HepG2 (cell line): ENCODE measurements at regions not wholly inside any gene's neighbourhood (a gene's known extent, or its start where the extent isn't known, plus 50 kb on each side); places are given as distances from the start of the nearest gene placed in this dataset.

Source experiments
- ATAC-seq: fragments of 200-7000 bp; cut with Tn5 transposase; 3 replicates; pipeline ENCODE4 v1.9.1; 2020; ENCODE audit warnings: mild to moderate bottlenecking, moderate library complexity
- BruUV-seq: library from RNA; stranded (reverse); fragments of 400-500 nt; replicated peaks from 2 replicates; lab custom pipeline; 2021; lab: Mats Ljungman, UMichigan
- CTCF ChIA-PET: fragments of 300-600 bp; formaldehyde crosslinking; extraction: SDS; loops from one replicate; lab custom pipeline; 2021; ENCODE audit warnings: low total read pairs, inconsistent platforms, low intra/inter-chr PET ratio; lab: Yijun Ruan, JAX
- POLR2A ChIA-PET: fragments of 350-600 bp; sonication (Branson Sonifier 250); formaldehyde crosslinking; loops from one replicate; lab custom pipeline; 2020; ENCODE audit warnings: antibody characterized with exemption, inconsistent platforms; lab: Yijun Ruan, JAX
- DNase-seq: peaks from one replicate; pipeline ENCODE4 v3.0.0-alpha.2; 2015; ENCODE audit warnings: low spot score
- FAIRE-seq: peaks from 3 replicates; lab custom pipeline; 2011; peaks lifted over from hg19 to GRCh38; lab: Jason Lieb, UNC
- H2AFZ ChIP-seq: one replicate; pipeline ENCODE4 v1.6.1; 2011; ENCODE audit warnings: low read length, inconsistent platforms
- H3K27ac ChIP-seq: fragments of 300-600 bp; 3 replicates; pipeline ENCODE4 v1.8.0; 2011; ENCODE audit warnings: mixed run types, mild to moderate bottlenecking, mixed read lengths, low read length, inconsistent platforms; ENCODE audit not compliant: insufficient read depth; ENCODE audit errors: extremely low read length
- H3K27me3 ChIP-seq, 2 experiments: fragments of 200-600 bp in 1 of 2; 2 replicates in 1 of 2; 3 replicates in 1 of 2; pipeline versions ENCODE4 v1.6.0 to v1.8.0; 2011; ENCODE audit warnings: low read length in 2 of 2, mild to moderate bottlenecking in 2 of 2, moderate library complexity in 2 of 2, inconsistent platforms in 1 of 2; ENCODE audit not compliant: insufficient read depth in 2 of 2, control insufficient read depth in 1 of 2
- H3K36me3 ChIP-seq, 2 experiments: fragments of 200-600 bp in 1 of 2; replicated peaks in 1 of 2; 2 replicates in 1 of 2; 3 replicates in 1 of 2; pipeline versions ENCODE4 v1.5.1 to v1.8.0; 2011; ENCODE audit warnings: low read length in 2 of 2, inconsistent platforms in 1 of 2; ENCODE audit not compliant: insufficient read depth in 2 of 2, control insufficient read depth in 1 of 2
- H3K4me1 ChIP-seq: 2 replicates; pipeline ENCODE4 v1.5.1; 2012; ENCODE audit warnings: low read length, inconsistent platforms; ENCODE audit not compliant: insufficient read depth
- H3K4me2 ChIP-seq: 2 replicates; pipeline ENCODE4 v1.6.0; 2011; ENCODE audit warnings: low read depth, low read length, inconsistent platforms
- H3K4me3 ChIP-seq, 3 experiments: fragments of 200-600 bp in 1 of 3; sonication (generic), shearing (Covaris generic) in 1 of 3; replicated peaks in 1 of 3; 2 replicates each; pipeline ENCODE4 v1.5.1; 2011 to 2016; ENCODE audit warnings: low read length in 3 of 3, inconsistent platforms in 2 of 3, low read depth in 2 of 3, mild to moderate bottlenecking in 2 of 3, control low read depth in 1 of 3, mixed read lengths in 1 of 3; ENCODE audit not compliant: insufficient read depth in 1 of 3
- H3K79me2 ChIP-seq: one replicate; pipeline ENCODE4 v1.6.1; 2011; ENCODE audit warnings: low read length, inconsistent platforms; ENCODE audit not compliant: insufficient read depth
- H3K9ac ChIP-seq: 2 replicates; pipeline ENCODE4 v1.6.0; 2011; ENCODE audit warnings: mild to moderate bottlenecking, low read depth, low read length, inconsistent platforms; ENCODE audit not compliant: insufficient read depth
- H3K9me3 ChIP-seq: 2 replicates; pipeline ENCODE4 v1.5.1; 2012; ENCODE audit warnings: mild to moderate bottlenecking, low read length
- H4K20me1 ChIP-seq: 2 replicates; pipeline ENCODE4 v1.6.0; 2011; ENCODE audit warnings: inconsistent platforms, mild to moderate bottlenecking, low read length, moderate library complexity; ENCODE audit not compliant: insufficient read depth
- ATF7 ChIP-seq, 2 experiments: fragments of 450-650 bp in 1 of 2; sonication (generic) in 1 of 2; formaldehyde crosslinking in 1 of 2; IDR thresholded peaks; 2 replicates each; pipeline versions ENCODE4 v1.4.0 to v1.6.1; 2016 to 2020; ENCODE audit warnings: antibody characterized with exemption in 1 of 2, mild to moderate bottlenecking in 1 of 2, missing genetic modification reagents in 1 of 2
- CREB1 ChIP-seq, 2 experiments: fragments of 450-650 bp in 1 of 2; IDR thresholded peaks; 2 replicates each; pipeline ENCODE4 v1.6.1; 2016 to 2017; ENCODE audit warnings: control low read depth in 1 of 2, mild to moderate bottlenecking in 1 of 2, missing compliant biosample characterization in 1 of 2, missing genetic modification characterization in 1 of 2
- GMEB1 ChIP-seq: sonication (generic); formaldehyde crosslinking; IDR thresholded peaks from 2 replicates; pipeline ENCODE4 v1.5.1; 2020; ENCODE audit warnings: missing genetic modification reagents, mild to moderate bottlenecking, borderline replicate concordance
- HIC2 ChIP-seq: sonication (generic); formaldehyde crosslinking; IDR thresholded peaks from 2 replicates; pipeline ENCODE4 v1.9.0; 2022; ENCODE audit warnings: low read depth, missing genetic modification reagents
- HMG20B ChIP-seq: conservative IDR thresholded peaks from 2 replicates; pipeline ENCODE4 v1.6.1; 2016; ENCODE audit warnings: missing genetic modification reagents, missing compliant biosample characterization
- KLF15 ChIP-seq: sonication (generic); formaldehyde crosslinking; IDR thresholded peaks from 2 replicates; pipeline ENCODE4 v1.8.1; 2023; ENCODE audit warnings: borderline replicate concordance, mild to moderate bottlenecking, inconsistent platforms, missing genetic modification reagents, mixed read lengths
- RARA ChIP-seq: IDR thresholded peaks from 2 replicates; pipeline ENCODE4 v1.6.1; 2016; ENCODE audit warnings: missing genetic modification reagents, missing compliant biosample characterization
- SMYD3 ChIP-seq: sonication (generic); formaldehyde crosslinking; IDR thresholded peaks from 2 replicates; pipeline ENCODE4 v1.8.1; 2023; ENCODE audit warnings: mild to moderate bottlenecking, missing genetic modification reagents
- SYNCRIP ChIP-seq: fragments of 200-400 bp; formaldehyde crosslinking; IDR thresholded peaks from 2 replicates; pipeline ENCODE4 v1.6.1; 2018; ENCODE audit warnings: mild to moderate bottlenecking, low read depth, low read length; ENCODE audit not compliant: insufficient read depth
- ZFP36 ChIP-seq: fragments of 150-350 bp; IDR thresholded peaks from 2 replicates; pipeline ENCODE4 v1.6.1; 2018; ENCODE audit warnings: borderline replicate concordance, low read length, low read depth; ENCODE audit not compliant: partially characterized antibody
- ZNF577 ChIP-seq: sonication (generic); formaldehyde crosslinking; IDR thresholded peaks from 2 replicates; pipeline ENCODE4 v1.4.0; 2020; ENCODE audit warnings: mild to moderate bottlenecking, low read depth, missing genetic modification reagents, borderline replicate concordance
- WGBS: methylation state at CpG from one replicate; pipeline ENCODE4 v1.1.6; 2017; ENCODE audit warnings: low lambda C conversion rate; 5-methylcytosine and 5-hydroxymethylcytosine counted together
- in situ Hi-C: cut with HindIII; loops from 2 replicates; pipeline ENCODE4 v1.10.0; 2017; ENCODE audit warnings: low pct_unique_long_range_greater_than_20kb; ENCODE audit not compliant: extremely low pct_ligation_motif_present
- intact Hi-C: fragments of 100-400 bp; cut with micrococcal nuclease; formaldehyde crosslinking; loops from one replicate; pipeline ENCODE4 v1.10.0; 2022; ENCODE audit not compliant: unreplicated experiment

- peaks cover 11 to 87% of the 10 kb centered on the region in 2 experiments; a peak in 4 of 5 replicates for H3K27me3 ChIP-seq
- ATAC-seq (no peak), FAIRE-seq (no peak), DNase-seq (no peak)
- H3K4me1 ChIP-seq = peaks cover 11% of the 10 kb centered on the region
- H3K4me3 ChIP-seq = no peak overlapping the region
- CTCF ChIA-PET = interaction anchor here (0.6 kb wide), 1 partner anchor 13 kb away, joined by 3 read pairs; no protein-coding TSS in a partner anchor
- in situ Hi-C loops = loop anchor here (25.0 kb wide), 1 partner anchor 558 kb away; no protein-coding TSS in a partner anchor
- H3K36me3 ChIP-seq = no peaks in the 10 kb centered on the region
- POLR2A ChIA-PET = no interaction called here
- no peaks in the 10 kb centered on the region for H3K79me2 ChIP-seq
- H3K27ac ChIP-seq = no peak overlapping the region
- no peaks in the 10 kb centered on the region for H3K9me3 ChIP-seq
- H4K20me1 ChIP-seq = peaks cover 71% of the 10 kb centered on the region
- no TSS peak for BruUV-seq
- intact Hi-C loops = no loop called here
- 38% methylated on average over 11 of the region's 15 CpGs for WGBS
- H2AFZ ChIP-seq = no peak overlapping the region
- H3K9ac ChIP-seq = no peak overlapping the region
- no peak for TF ChIP-seq KLF15 (CRISPR knock-in tag)
- no peak for TF ChIP-seq HMG20B (CRISPR knock-in tag)
- 0 out of 2 replicates have a peak, but pooled peaks have one; percentile 15 for TF ChIP-seq ATF7 (IDR thresholded peaks at IDR 0.05)
- no peak for TF ChIP-seq ATF7 (CRISPR knock-in tag; IDR thresholded peaks at IDR 0.05)
- TF ChIP-seq CREB1 (IDR thresholded peaks at IDR 0.05) = 0 out of 2 replicates have a peak, but pooled peaks have one; percentile 36
- no peak for TF ChIP-seq CREB1 (CRISPR knock-in tag; IDR thresholded peaks at IDR 0.05)
- TF ChIP-seq, all 625 proteins: peak for 2
- H3K4me2 ChIP-seq = no peak overlapping the region
Observed at GRCh38 chr15:69578787-69579583, 126.4 kb downstream of the RPLP1 start.

GRCh38 chr15:69579950-69580618 lies 127.5 kb downstream of the RPLP1 start:
- ChIA-PET POLR2A (no interaction called here), CTCF (no interaction called here)
- Histone ChIP-seq H2AFZ (no peak overlapping the region), H3K4me1 (peaks cover 11% of the 10 kb centered on the region), H3K9ac (no peak overlapping the region), H3K27ac (no peak overlapping the region), H4K20me1 (peaks cover 69% of the 10 kb centered on the region), H3K27me3 (peaks cover 8 to 86% of the 10 kb centered on the region in 2 experiments; a peak in 4 of 5 replicates), H3K79me2 (no peaks in the 10 kb centered on the region), H3K4me3 (no peak overlapping the region), H3K4me2 (no peak overlapping the region), H3K36me3 (no peaks in the 10 kb centered on the region), H3K9me3 (no peaks in the 10 kb centered on the region)
- in situ Hi-C loops = loop anchor here (25.0 kb wide), 1 partner anchor 557 kb away; no protein-coding TSS in a partner anchor
- peak; percentile 84 for ATAC-seq
- BruUV-seq = no TSS peak
- WGBS = 14% methylated on average over 6 of the region's 7 CpGs
- DNase-seq = peak; percentile 18
- FAIRE-seq = no peak
- intact Hi-C loops = no loop called here
- TF ChIP-seq ZNF577 (CRISPR knock-in tag) = no peak
- peak; percentile 72 for TF ChIP-seq RARA (CRISPR knock-in tag)
- TF ChIP-seq SYNCRIP = no peak
- TF ChIP-seq GMEB1 (CRISPR knock-in tag) = no peak
- 0 out of 2 replicates have a peak, but pooled peaks have one; percentile 23 for TF ChIP-seq HIC2 (CRISPR knock-in tag)
- TF ChIP-seq ZFP36 = no peak
- TF ChIP-seq SMYD3 (CRISPR knock-in tag) = no peak
